Panc1 (cell line): ENCODE measurements at regions not wholly inside any gene's neighbourhood (a gene's known extent, or its start where the extent isn't known, plus 50 kb on each side); places are given as distances from the start of the nearest gene placed in this dataset.

ENCODE experiments used
- ATAC-seq: fragments of 200-7000 bp; cut with Tn5 transposase; 2 replicates; pipeline ENCODE4 v1.9.1; 2020; ENCODE audit warnings: mild to moderate bottlenecking, moderate library complexity
- BruUV-seq: library from RNA; stranded (reverse); fragments of 400-500 nt; replicated peaks from 2 replicates; lab custom pipeline; 2021; lab: Mats Ljungman, UMichigan
- CTCF ChIA-PET: fragments of 300-600 bp; sonication (Branson Sonifier 250); formaldehyde crosslinking; loops from one replicate; lab custom pipeline; 2022; ENCODE audit warnings: antibody characterized with exemption; lab: Charles Lee
- POLR2A ChIA-PET: fragments of 300-600 bp; sonication (Branson Sonifier 250); formaldehyde crosslinking; loops from one replicate; lab custom pipeline; 2022; ENCODE audit warnings: antibody characterized with exemption; lab: Charles Lee
- DNase-seq: peaks from one replicate; pipeline ENCODE4 v3.0.0-alpha.2; 2010; ENCODE audit warnings: low read depth, low spot score
- H3K27ac ChIP-seq: 2 replicates; pipeline ENCODE4 v1.5.1; 2011; ENCODE audit warnings: mild to moderate bottlenecking, low read length, inconsistent platforms
- H3K27me3 ChIP-seq: fragments of 200-500 bp; sonication (Bioruptor generic); 2 replicates; pipeline ENCODE4 v1.6.0; 2014; ENCODE audit warnings: low read length, inconsistent platforms; ENCODE audit not compliant: control insufficient read depth, insufficient read depth
- H3K36me3 ChIP-seq: fragments of 200-500 bp; sonication (Bioruptor generic); 2 replicates; pipeline ENCODE4 v1.5.1; 2014; ENCODE audit warnings: inconsistent platforms, mild to moderate bottlenecking, low read length, moderate library complexity; ENCODE audit not compliant: control insufficient read depth, insufficient read depth
- H3K4me1 ChIP-seq: 2 replicates; pipeline ENCODE4 v1.5.1; 2011; ENCODE audit warnings: inconsistent platforms, mild to moderate bottlenecking, low read length, moderate library complexity; ENCODE audit not compliant: control insufficient read depth, insufficient read depth
- H3K4me3 ChIP-seq, 2 experiments: 2 replicates each; pipeline ENCODE4 v1.5.1; 2011 to 2012; ENCODE audit warnings: low read depth in 2 of 2, low read length in 2 of 2, mild to moderate bottlenecking in 2 of 2, inconsistent platforms in 1 of 2, moderate library complexity in 1 of 2
- H3K9me3 ChIP-seq: fragments of 200-500 bp; sonication (Bioruptor generic); 2 replicates; pipeline ENCODE4 v1.5.1; 2014; ENCODE audit warnings: low read depth, mild to moderate bottlenecking, inconsistent platforms, low read length, moderate library complexity; ENCODE audit not compliant: control insufficient read depth, insufficient read depth
- CTCF ChIP-seq: fragments of 450-650 bp; IDR thresholded peaks from 2 replicates; pipeline ENCODE4 v1.5.1; 2017; ENCODE audit warnings: mild to moderate bottlenecking
- POLR2AphosphoS5 ChIP-seq: IDR thresholded peaks from 2 replicates; pipeline ENCODE4 v1.6.1; 2012; ENCODE audit warnings: mild to moderate bottlenecking, low read depth, low read length, moderate library complexity
- REST ChIP-seq, 2 experiments: IDR thresholded peaks; 2 replicates each; pipeline ENCODE4 v1.6.1; 2011 to 2012; ENCODE audit warnings: low read depth in 2 of 2, control low read depth in 1 of 2, low read length in 1 of 2, mild to moderate bottlenecking in 1 of 2, moderate library complexity in 1 of 2; ENCODE audit not compliant: insufficient read depth in 1 of 2
- SIN3A ChIP-seq: IDR thresholded peaks from 2 replicates; pipeline ENCODE4 v1.6.1; 2012; ENCODE audit warnings: low read depth, mild to moderate bottlenecking, low read length, moderate library complexity, borderline replicate concordance; ENCODE audit not compliant: insufficient read depth
- TCF7L2 ChIP-seq: IDR thresholded peaks from 2 replicates; pipeline ENCODE4 v1.6.1; 2011; ENCODE audit warnings: mild to moderate bottlenecking, low read depth, low read length, inconsistent platforms
- in situ Hi-C: cut with HindIII; loops from 2 replicates; pipeline ENCODE4 v1.10.0; 2016; ENCODE audit warnings: low sequenced_read_pairs, low pct_unique_long_range_greater_than_20kb
- intact Hi-C: fragments of 100-400 bp; cut with micrococcal nuclease; formaldehyde crosslinking; loops from one replicate; pipeline ENCODE4 v1.10.0; 2022; ENCODE audit not compliant: unreplicated experiment

- no TSS peak for BruUV-seq
- Histone ChIP-seq H3K36me3 (no peaks in the 10 kb centered on the region), H3K27me3 (peaks cover 4% of the 10 kb centered on the region; the same call in 1 of the 2 replicates), H3K9me3 (no peaks in the 10 kb centered on the region), H3K27ac (no peak overlapping the region), H3K4me3 (no peak overlapping the region), H3K4me1 (no peaks in the 10 kb centered on the region)
- DNase-seq: no peak
- intact Hi-C loops: no loop called here
- in situ Hi-C loops: no loop called here
- CTCF ChIA-PET: no interaction called here
- POLR2A ChIA-PET: interaction anchor here (0.7 kb wide), 1 partner anchor 9 kb away, joined by 3 read pairs; no protein-coding TSS in a partner anchor
- no peak for ATAC-seq
- TF ChIP-seq REST (IDR thresholded peaks at IDR 0.05; ENCODE audit: insufficient read depth in 1 of 2, low read depth in 2 of 2, low read length in 1 of 2) (no peak), TCF7L2 (no peak), SIN3A (no peak), CTCF (no peak)
Measured at GRCh38 chr10:78706726-78707540, 361.8 kb upstream of the ZMIZ1 start.

- Histone ChIP-seq H3K4me1 (no peaks in the 10 kb centered on the region), H3K27me3 (peaks cover 6% of the 10 kb centered on the region; the same call in 1 of the 2 replicates), H3K27ac (no peak overlapping the region), H3K4me3 (no peak overlapping the region), H3K9me3 (no peaks in the 10 kb centered on the region), H3K36me3 (no peaks in the 10 kb centered on the region)
- POLR2A ChIA-PET: no interaction called here
- in situ Hi-C loops: no loop called here
- TF ChIP-seq POLR2AphosphoS5: no peak
- TF ChIP-seq REST (IDR thresholded peaks at IDR 0.05; ENCODE audit: insufficient read depth in 1 of 2, low read depth in 2 of 2, low read length in 1 of 2): no peak
- TF ChIP-seq SIN3A: no peak
- TF ChIP-seq TCF7L2: no peak
- TF ChIP-seq CTCF: no peak
- BruUV-seq: no TSS peak
- intact Hi-C loops: no loop called here
- CTCF ChIA-PET: no interaction called here
- DNase-seq: no peak
- no peak for ATAC-seq
Measured at GRCh38 chr10:78707745-78708144, 361.0 kb upstream of the ZMIZ1 start.
